Thymus (tissue), 11 donors: ENCODE measurements at regions not wholly inside any gene's neighbourhood (a gene's known extent, or its start where the extent isn't known, plus 50 kb on each side); places are given as distances from the start of the nearest gene placed in this dataset.
A peak's percentile ranks its signal among the peaks of the same experiment; 100 is the strongest.

Experiments used
- DNase-seq, 9 donors: peaks; one replicate each; pipeline ENCODE4 v3.0.0-alpha.2; 2013; ENCODE audit warnings: low spot score in 9 of 9, low read depth in 6 of 9, missing footprints in 1 of 9
- H3K27ac ChIP-seq, 2 donors: one replicate each; pipeline ENCODE4 v1.5.1; 2013; ENCODE audit warnings: control low read depth in 1 of 2, low read depth in 1 of 2, low read length in 1 of 2, mild to moderate bottlenecking in 1 of 2, moderate library complexity in 1 of 2
- H3K27me3 ChIP-seq, 2 donors: one replicate each; pipeline ENCODE4 v1.5.1; 2013; ENCODE audit warnings: low read length in 1 of 2; ENCODE audit not compliant: control insufficient read depth in 2 of 2, insufficient read depth in 1 of 2
- H3K36me3 ChIP-seq, 2 donors: one replicate each; pipeline ENCODE4 v1.5.1; 2013; ENCODE audit warnings: low read length in 1 of 2, mild to moderate bottlenecking in 1 of 2, moderate library complexity in 1 of 2; ENCODE audit not compliant: control insufficient read depth in 2 of 2, insufficient read depth in 2 of 2
- H3K4me1 ChIP-seq, 2 donors: one replicate each; pipeline ENCODE4 v1.5.1; 2013; ENCODE audit warnings: low read length in 2 of 2; ENCODE audit not compliant: control insufficient read depth in 2 of 2, insufficient read depth in 2 of 2
- H3K4me3 ChIP-seq, 2 donors: one replicate each; pipeline ENCODE4 v1.5.1; 2013; ENCODE audit warnings: low read length in 2 of 2, control low read depth in 1 of 2, mild to moderate bottlenecking in 1 of 2
- H3K9me3 ChIP-seq, 2 donors: one replicate each; pipeline ENCODE4 v1.5.1; 2013; ENCODE audit warnings: low read length in 1 of 2, mild to moderate bottlenecking in 1 of 2; ENCODE audit not compliant: control insufficient read depth in 2 of 2, insufficient read depth in 1 of 2
- WGBS: extraction: QIAGEN DNeasy Blood & Tissue Kit; methylation state at CpG from one replicate; pipeline ENCODE4 v1.1.7; 2013; 5-methylcytosine and 5-hydroxymethylcytosine counted together
- donor health status: healthy.

DNA sequence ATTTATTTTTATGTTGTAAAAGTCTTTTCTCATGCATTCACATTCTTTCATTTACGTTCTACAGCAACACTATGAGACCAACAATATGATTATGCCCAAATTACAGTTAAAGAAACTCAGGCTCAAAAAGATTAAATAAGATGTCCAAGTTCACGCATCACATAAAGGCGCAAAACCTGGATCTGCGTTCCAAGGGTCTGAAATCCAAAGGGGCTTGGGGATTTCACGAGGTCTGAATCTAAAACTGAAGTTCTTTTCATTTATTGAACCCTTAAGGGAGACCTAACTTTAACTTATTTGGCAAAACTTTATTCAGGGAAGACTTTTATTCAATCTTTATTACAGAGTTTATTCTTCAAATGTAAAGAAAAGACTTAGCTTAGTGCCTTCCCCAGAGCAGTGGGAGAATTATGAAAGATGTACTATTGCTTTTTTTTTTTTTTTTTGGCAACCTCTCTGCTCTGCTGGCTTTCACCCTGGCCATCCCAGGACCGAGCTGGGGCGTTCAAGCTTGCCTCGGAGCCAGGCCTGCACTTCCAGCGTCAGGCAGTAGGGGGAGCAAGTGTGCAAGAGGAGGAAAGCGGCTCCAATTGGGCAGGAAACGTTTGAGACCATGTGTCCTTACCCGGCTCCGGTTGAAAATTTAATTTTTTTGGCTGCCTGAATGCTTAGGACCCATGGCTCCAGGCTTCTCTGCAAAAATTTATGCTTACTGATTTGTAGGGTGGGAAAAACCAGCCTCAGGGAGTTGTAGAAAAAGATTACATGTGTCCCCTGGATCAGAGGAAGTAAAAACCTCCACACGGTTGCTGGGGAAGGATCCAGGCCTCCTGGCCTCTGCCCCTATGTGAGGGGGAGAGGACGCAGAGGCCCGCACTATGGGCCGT is 344.3 kb upstream of the KLF3 start:
- Histone ChIP-seq H3K36me3 (no peaks in the 10 kb centered on the region), H3K4me3 (peak overlapping the region; percentile 40 to 49), H3K27ac (peak overlapping the region; percentile 87 to 89), H3K27me3 (no peaks in the 10 kb centered on the region), H3K9me3 (peaks cover 0 to 7% of the 10 kb centered on the region in 2 donors), H3K4me1 (peaks cover 9 to 32% of the 10 kb centered on the region in 2 donors)
- peak in 8 of 9 donors; percentile 72 to 93 (median 86) for DNase-seq
- 30% methylated on average over 17 of the region's 17 CpGs for WGBS

DNA sequence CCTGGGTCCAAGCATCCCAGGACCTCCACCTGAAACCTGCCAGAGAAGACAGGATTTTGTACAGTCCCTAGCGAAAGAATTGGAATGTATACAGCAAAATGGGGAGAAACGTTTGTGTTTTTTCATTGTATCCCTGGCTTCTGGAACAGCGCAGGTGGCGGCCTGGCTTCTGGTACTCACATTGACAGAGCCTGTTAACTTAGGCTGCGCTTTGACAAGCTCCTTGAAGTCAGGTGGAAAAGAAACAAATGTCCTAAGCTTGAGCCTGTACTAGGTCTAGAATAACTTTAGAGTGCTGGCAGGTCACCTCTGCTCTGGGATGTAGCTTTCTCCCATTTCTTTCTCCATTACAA is 343.7 kb upstream of the KLF3 start:
- WGBS: 91% methylated on average over 5 of the region's 5 CpGs
- no peak for DNase-seq
- H3K4me3 ChIP-seq: no peak overlapping the region
- no peaks in the 10 kb centered on the region for H3K27me3 ChIP-seq
- no peaks in the 10 kb centered on the region for H3K36me3 ChIP-seq
- H3K4me1 ChIP-seq: peaks cover 9 to 32% of the 10 kb centered on the region in 2 donors
- peaks cover 0 to 13% of the 10 kb centered on the region in 2 donors for H3K9me3 ChIP-seq
- H3K27ac ChIP-seq: peak overlapping the region; percentile 52 to 73

DNA sequence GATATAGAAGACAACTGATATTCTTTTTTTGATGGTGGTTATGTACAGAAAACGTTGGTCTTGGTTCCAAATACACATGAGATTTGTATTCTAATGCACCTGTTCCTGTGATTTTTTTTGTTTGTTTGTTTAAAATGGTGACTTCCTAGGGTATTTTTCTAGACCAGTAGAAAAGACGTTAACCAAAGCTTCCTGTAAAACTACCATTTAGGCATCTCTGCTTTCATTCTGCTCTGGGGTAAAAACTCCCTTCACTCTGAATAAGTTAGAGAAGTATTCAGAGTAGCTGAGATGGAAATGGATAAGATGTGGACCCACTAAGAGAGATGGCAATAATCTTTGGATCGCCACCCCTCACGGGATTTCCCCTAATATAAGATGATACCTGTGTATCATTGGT is 343.2 kb upstream of the KLF3 start:
- 53% methylated on average over 4 of the region's 4 CpGs for whole genome bisulfite sequencing
- Histone ChIP-seq H3K4me3 (no peak overlapping the region), H3K27ac (peak overlapping the region in 1 of 2 donors; percentile 52), H3K36me3 (no peaks in the 10 kb centered on the region), H3K9me3 (peaks cover 0 to 15% of the 10 kb centered on the region in 2 donors), H3K27me3 (no peaks in the 10 kb centered on the region), H3K4me1 (peaks cover 9 to 32% of the 10 kb centered on the region in 2 donors)
- peak in 1 of 9 donors; percentile 35 for DNase-seq

DNA sequence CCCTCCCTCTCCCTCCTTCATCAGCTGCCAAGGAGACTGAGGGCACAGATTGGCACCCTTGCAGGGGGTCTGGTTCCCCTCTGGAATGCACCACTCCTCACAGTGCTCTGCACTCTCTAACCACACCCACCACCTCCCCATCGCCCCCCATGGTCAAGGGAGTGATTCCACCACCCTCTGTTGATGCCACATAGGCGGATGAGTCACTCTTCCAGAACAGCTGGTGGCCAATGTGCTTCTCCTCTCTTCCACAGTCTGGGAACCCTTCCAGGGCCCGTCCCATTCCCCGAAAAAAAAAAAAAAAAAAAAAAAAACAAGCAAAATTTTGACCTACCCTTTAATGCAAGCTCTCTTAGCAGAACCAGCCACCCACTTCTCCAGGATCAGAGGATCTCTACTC is 341.3 kb upstream of the KLF3 start:
- no peak overlapping the region for H3K27ac ChIP-seq
- 87% methylated on average over 4 of the region's 4 CpGs for WGBS
- H3K4me1 ChIP-seq: peaks cover 9 to 41% of the 10 kb centered on the region in 2 donors

DNA sequence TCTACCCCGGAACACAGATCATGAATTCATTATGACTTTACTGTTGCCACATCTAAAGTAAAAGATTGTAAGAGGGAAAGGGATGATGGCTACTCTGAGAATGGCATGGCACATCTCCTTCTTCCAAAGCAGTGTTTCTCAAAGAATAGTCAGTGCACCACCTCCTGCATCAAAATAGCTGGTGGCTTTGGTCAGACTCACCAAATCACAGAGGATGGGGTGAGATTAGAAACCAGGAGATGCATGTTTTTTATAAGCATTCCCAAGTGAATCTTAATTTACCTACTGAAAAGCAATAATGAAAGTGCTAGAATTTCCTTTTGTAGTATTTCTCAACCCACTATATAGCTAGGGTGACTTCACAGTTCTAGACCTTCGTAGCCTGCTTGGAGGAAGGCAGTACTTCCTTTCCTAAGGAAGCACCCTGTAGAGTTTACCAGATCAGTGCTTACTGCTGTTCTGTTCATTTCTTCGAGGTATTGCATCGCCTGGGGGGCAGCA is 340.8 kb upstream of the KLF3 start:
- no peaks in the 10 kb centered on the region for H3K36me3 ChIP-seq
- WGBS: 87% methylated on average over 4 of the region's 4 CpGs
- H3K27ac ChIP-seq: no peak overlapping the region
- DNase-seq: no peak
- H3K4me1 ChIP-seq: peaks cover 12 to 42% of the 10 kb centered on the region in 2 donors
- no peaks in the 10 kb centered on the region for H3K27me3 ChIP-seq
- H3K4me3 ChIP-seq: no peak overlapping the region
- H3K9me3 ChIP-seq: peaks cover 0 to 11% of the 10 kb centered on the region in 2 donors

More for the DNA sequence above, 341.3 kb upstream of the KLF3 start:
- H3K27me3 ChIP-seq: no peaks in the 10 kb centered on the region
- H3K9me3 ChIP-seq: peaks cover 0 to 11% of the 10 kb centered on the region in 2 donors
- no peak for DNase-seq
- H3K36me3 ChIP-seq: no peaks in the 10 kb centered on the region
- no peak overlapping the region for H3K4me3 ChIP-seq

DNA sequence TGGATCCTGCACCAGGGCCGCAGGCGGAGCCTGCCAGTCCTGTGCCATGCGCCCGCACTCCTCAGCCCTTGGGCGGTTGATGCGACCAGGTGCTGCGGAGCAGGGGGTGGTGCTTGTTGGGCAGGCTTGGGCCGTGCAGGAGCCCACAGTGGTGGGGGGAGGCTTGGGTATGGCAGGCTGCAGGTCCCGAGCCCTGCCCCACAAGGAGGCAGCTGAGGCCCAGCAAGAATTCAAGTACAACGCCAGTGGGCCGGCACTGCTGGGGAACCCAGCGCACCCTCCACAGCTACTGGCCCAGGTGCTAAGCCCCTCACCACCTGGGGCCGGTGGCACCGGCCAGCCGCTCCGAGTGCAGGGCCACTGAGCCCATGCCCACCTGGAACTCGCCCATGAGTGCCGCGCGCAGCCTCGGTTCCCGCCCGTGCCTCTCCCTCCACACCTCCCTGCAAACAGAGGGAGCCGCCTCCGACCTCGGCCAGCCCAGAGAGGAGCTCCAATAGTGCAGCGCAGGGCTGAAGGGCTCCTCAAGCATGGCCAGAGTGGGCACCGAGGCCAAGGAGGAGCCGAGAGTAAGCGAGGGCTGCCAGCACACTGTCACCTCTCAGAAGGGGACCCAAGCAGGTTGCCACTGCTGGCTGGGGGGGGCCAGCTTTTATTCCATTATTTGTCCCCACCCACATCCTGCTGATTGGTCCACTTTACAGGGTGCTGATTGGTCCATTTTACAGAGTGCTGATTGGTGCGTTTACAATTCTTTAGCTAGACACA is 339.0 kb upstream of the KLF3 start:
- peaks cover 0 to 9% of the 10 kb centered on the region in 2 donors for H3K9me3 ChIP-seq
- H3K4me1 ChIP-seq: peaks cover 19 to 42% of the 10 kb centered on the region in 2 donors
- no peak overlapping the region for H3K4me3 ChIP-seq
- WGBS: 96% methylated on average over 31 of the region's 31 CpGs
- H3K36me3 ChIP-seq: no peaks in the 10 kb centered on the region
- no peak for DNase-seq
- H3K27me3 ChIP-seq: no peaks in the 10 kb centered on the region
- no peak overlapping the region for H3K27ac ChIP-seq

DNA sequence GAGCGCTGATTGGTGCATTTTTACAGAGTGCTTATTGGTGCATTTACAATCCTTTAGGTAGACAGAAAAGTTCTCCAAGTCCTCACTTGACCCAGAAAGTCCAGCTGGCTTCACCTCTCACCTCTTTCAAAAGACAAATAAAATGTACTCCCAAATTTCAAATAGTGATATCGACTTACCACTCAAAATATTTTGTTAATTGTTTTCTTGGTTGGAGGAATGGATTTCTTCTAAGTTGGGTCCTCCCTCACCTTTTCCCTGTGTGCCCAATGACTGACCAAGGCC is 338.4 kb upstream of the KLF3 start:
- 96% methylated on average over 2 of the region's 2 CpGs for WGBS

DNA sequence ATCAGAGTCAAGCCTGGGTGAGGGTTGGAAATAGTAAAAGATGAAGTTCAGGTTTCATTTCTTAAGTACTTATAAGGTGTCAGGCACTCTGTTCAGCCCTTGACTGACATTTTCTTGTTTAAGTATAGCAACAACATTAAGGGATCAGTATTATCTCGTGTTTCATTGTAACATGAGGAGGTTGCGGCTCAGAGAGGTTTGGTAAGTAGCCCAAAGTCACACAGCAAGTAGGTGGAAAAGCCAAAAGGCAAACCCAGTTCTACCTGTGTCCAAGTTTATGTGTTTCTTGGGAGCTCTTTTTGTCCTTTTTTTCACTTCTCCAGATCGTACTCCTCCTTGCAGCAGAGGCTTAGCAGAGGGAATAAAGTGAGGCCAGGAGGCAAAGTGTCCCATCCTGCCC is 337.5 kb upstream of the KLF3 start:
- no peak overlapping the region for H3K4me3 ChIP-seq
- H3K27me3 ChIP-seq: no peaks in the 10 kb centered on the region
- peaks cover 0 to 9% of the 10 kb centered on the region in 2 donors for H3K9me3 ChIP-seq
- DNase-seq: no peak
- H3K36me3 ChIP-seq: no peaks in the 10 kb centered on the region
- 98% methylated on average over 3 of the region's 3 CpGs for WGBS
- peaks cover 15 to 39% of the 10 kb centered on the region in 2 donors for H3K4me1 ChIP-seq
- no peak overlapping the region for H3K27ac ChIP-seq

More for the DNA sequence above, 338.4 kb upstream of the KLF3 start:
- no peaks in the 10 kb centered on the region for H3K36me3 ChIP-seq
- peaks cover 0 to 9% of the 10 kb centered on the region in 2 donors for H3K9me3 ChIP-seq
- peaks cover 15 to 42% of the 10 kb centered on the region in 2 donors for H3K4me1 ChIP-seq
- DNase-seq: no peak
- H3K4me3 ChIP-seq: no peak overlapping the region
- H3K27me3 ChIP-seq: no peaks in the 10 kb centered on the region
- no peak overlapping the region for H3K27ac ChIP-seq

DNA sequence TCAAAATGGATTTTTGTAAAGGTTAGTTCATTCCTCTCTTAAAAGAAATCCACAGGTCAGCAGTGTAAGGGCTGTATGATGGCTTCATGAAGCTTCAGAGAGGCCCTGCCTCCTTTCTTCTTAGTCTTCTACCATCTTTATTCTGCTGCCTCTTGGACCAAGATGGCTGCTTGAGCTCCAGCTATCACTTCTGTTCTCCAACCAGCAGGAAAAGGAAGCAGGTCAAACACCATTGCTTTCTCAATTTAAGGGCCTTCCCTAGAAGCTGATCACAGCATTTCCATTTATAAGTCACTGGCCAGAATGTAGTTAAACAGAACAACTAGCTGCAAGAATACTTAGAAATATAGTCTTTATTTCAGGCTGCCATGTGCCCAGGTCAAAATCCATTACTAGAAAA is 336.8 kb upstream of the KLF3 start:
- Histone ChIP-seq H3K27ac (no peak overlapping the region), H3K4me3 (no peak overlapping the region), H3K36me3 (no peaks in the 10 kb centered on the region), H3K27me3 (no peaks in the 10 kb centered on the region), H3K9me3 (peaks cover 0 to 9% of the 10 kb centered on the region in 2 donors), H3K4me1 (peaks cover 15 to 39% of the 10 kb centered on the region in 2 donors)
- DNase-seq: no peak
